ACC112 (cell line): ENCODE measurements at regions not wholly inside any gene's neighbourhood (a gene's known extent, or its start where the extent isn't known, plus 50 kb on each side); places are given as distances from the start of the nearest gene placed in this dataset.

Source experiments
- H2AFZ ChIP-seq: fragments of 200-600 bp; sonication (generic); one replicate; pipeline ENCODE4 v1.6.0; 2017; ENCODE audit warnings: antibody characterized with exemption, low read length; ENCODE audit not compliant: unreplicated experiment
- H3K27ac ChIP-seq: fragments of 200-600 bp; sonication (generic); 2 replicates; pipeline ENCODE4 v1.5.1; 2014; ENCODE audit warnings: low read depth, mild to moderate bottlenecking, antibody characterized with exemption, low read length, moderate library complexity
- H3K27me3 ChIP-seq: fragments of 200-600 bp; sonication (generic); 2 replicates; pipeline ENCODE4 v1.6.1; 2014; ENCODE audit warnings: mild to moderate bottlenecking, antibody characterized with exemption, low read length, moderate library complexity, mixed read lengths; ENCODE audit not compliant: insufficient read depth
- H3K36me3 ChIP-seq: fragments of 200-600 bp; sonication (generic); 2 replicates; pipeline ENCODE4 v1.6.1; 2016; ENCODE audit warnings: mild to moderate bottlenecking, antibody characterized with exemption, low read length, moderate library complexity, mixed read lengths; ENCODE audit not compliant: insufficient read depth
- H3K4me1 ChIP-seq: fragments of 200-600 bp; sonication (generic); one replicate; pipeline ENCODE4 v1.6.1; 2016; ENCODE audit warnings: low read length, mixed read lengths; ENCODE audit not compliant: insufficient read depth, unreplicated experiment, control insufficient read depth
- H3K4me3 ChIP-seq: fragments of 200-600 bp; sonication (generic); 2 replicates; pipeline ENCODE4 v1.5.1; 2014; ENCODE audit warnings: mild to moderate bottlenecking, low read depth, low read length
- H3K79me2 ChIP-seq: fragments of 200-600 bp; sonication (generic); one replicate; pipeline ENCODE4 v1.6.0; 2016; ENCODE audit warnings: low read length; ENCODE audit not compliant: control insufficient read depth, unreplicated experiment, insufficient read depth

DNA sequence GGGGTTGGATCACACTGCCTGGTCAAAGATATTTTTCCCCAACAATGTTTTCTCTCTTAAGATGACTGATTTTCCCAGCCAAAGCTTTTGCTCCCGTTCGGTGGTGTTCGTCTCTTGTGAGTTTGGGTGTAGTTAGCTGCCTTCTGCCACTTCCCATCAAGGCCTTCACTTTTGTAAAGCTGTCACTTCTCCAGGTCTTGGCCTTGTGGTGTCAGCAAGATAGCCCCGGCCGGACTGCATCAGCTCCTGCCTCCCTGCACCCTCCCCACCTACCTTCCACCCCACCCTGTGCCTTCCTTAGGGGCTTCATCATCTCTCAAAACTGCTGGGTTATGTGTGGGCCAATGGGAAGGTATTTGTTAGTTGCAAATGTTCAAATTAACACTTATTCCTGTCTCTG, 228.9 kb downstream of the BCL11A start:
- Histone ChIP-seq H3K27ac (no peak overlapping the region), H3K4me1 (no peaks in the 10 kb centered on the region), H2AFZ (no peak overlapping the region), H3K4me3 (no peak overlapping the region), H3K79me2 (no peaks in the 10 kb centered on the region), H3K27me3 (no peaks in the 10 kb centered on the region), H3K36me3 (no peaks in the 10 kb centered on the region)

- Histone ChIP-seq H3K36me3 (no peaks in the 10 kb centered on the region), H3K79me2 (no peaks in the 10 kb centered on the region), H3K4me1 (no peaks in the 10 kb centered on the region), H3K4me3 (no peak overlapping the region), H3K27ac (no peak overlapping the region), H3K27me3 (no peaks in the 10 kb centered on the region), H2AFZ (no peak overlapping the region)
These were observed 231.6 kb downstream of the BCL11A start for GRCh38 chr2:60321816-60322215.

DNA sequence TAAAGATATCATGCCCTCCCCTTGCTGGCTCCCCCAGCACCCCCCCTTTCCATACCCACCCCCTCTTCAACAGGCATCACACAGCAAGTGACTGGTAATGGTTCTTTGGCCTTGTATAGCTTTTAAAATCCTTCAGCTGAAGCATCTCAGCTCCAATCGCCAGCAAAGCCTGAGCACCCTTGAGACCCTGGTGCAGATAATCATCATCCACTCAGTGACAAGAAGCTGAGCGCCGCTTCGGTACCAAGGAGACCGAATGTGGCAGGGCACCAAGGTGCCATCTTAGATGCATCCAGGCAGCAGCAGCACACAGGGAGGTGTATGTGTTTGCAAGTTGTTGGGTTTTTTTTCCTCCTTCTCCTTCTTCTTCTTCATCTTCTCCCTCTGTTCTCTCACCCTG, 232.7 kb downstream of the BCL11A start:
- no peak overlapping the region for H2AFZ ChIP-seq
- H3K4me3 ChIP-seq, result no peak overlapping the region
- no peaks in the 10 kb centered on the region for H3K27me3 ChIP-seq
- H3K27ac ChIP-seq, result no peak overlapping the region
- no peaks in the 10 kb centered on the region for H3K79me2 ChIP-seq
- H3K36me3 ChIP-seq, result no peaks in the 10 kb centered on the region
- H3K4me1 ChIP-seq, result no peaks in the 10 kb centered on the region

DNA sequence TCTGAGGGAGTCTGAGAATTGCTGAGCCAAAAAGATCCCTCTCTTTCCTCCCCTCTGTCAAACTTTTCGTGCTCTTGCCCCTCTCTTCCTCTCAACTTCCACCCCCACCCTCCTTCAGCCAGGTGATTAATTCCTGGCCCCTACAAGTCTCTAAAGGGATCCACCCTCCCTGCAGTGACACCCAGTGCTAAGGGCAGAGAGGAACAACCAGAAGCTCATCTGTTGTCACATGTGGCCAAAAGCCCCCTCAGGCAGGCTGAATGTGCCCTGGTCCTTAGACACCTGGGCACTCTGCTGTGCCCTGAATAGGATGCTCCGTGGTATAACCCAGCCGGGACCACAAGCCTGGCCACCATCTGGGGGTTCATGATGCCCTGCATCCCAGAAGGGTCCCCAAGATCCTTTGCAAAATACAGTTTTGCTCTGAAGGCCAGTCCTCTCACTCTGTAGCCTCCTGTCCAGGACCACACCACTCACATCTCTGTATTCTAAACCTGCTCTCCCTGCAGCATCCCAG, 234.4 kb downstream of the BCL11A start:
- Histone ChIP-seq H2AFZ (no peak overlapping the region), H3K27ac (no peak overlapping the region), H3K4me1 (no peaks in the 10 kb centered on the region), H3K4me3 (no peak overlapping the region), H3K79me2 (no peaks in the 10 kb centered on the region), H3K36me3 (no peaks in the 10 kb centered on the region), H3K27me3 (no peaks in the 10 kb centered on the region)

DNA sequence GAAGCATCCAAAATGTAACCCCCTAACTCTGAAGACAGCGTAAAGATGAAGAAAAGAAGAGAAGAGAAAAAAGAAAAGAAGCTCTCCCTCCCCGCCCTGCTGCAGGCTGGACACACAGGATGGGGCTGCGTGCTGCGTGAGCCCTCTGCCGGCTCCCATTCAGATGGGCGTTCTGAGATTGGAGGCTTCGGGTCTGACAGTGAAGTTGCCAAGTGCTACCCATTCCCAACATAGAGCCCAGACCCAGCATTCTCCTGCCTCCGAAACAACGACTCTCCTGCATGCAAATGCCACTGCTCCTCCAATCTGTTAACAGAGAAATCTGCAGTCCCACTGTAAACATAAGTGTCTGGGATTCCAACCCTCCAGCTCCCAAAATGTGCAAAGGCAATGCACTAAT, 234.9 kb downstream of the BCL11A start:
- Histone ChIP-seq H2AFZ (no peak overlapping the region), H3K4me3 (no peak overlapping the region), H3K27me3 (no peaks in the 10 kb centered on the region), H3K27ac (no peak overlapping the region), H3K4me1 (no peaks in the 10 kb centered on the region), H3K79me2 (no peaks in the 10 kb centered on the region), H3K36me3 (no peaks in the 10 kb centered on the region)

- Histone ChIP-seq H3K27me3 (no peaks in the 10 kb centered on the region), H3K27ac (no peak overlapping the region), H3K36me3 (no peaks in the 10 kb centered on the region), H3K79me2 (no peaks in the 10 kb centered on the region), H3K4me1 (no peaks in the 10 kb centered on the region), H2AFZ (no peak overlapping the region), H3K4me3 (no peak overlapping the region)
These were observed 235.6 kb downstream of the BCL11A start for GRCh38 chr2:60317844-60318243.

DNA sequence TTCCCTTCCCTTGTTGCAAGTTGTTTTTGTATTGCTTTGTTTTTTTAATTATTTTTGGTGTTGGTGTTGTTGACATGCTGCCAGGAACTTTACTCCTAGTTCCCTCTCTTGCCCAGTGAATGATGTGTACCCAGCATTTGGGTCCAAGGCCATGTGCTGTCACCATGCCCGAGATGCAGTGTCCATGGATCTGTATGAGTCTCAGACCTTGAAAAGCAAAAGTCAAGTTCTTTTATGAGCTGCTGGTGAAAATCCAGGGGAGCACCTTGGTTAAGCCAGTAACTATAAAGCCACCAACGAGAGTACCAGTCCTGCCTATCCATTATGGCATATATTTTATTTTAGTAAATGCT, 236.4 kb downstream of the BCL11A start:
- H3K4me1 ChIP-seq, result no peaks in the 10 kb centered on the region
- no peaks in the 10 kb centered on the region for H3K27me3 ChIP-seq
- H2AFZ ChIP-seq, result no peak overlapping the region
- no peaks in the 10 kb centered on the region for H3K36me3 ChIP-seq
- H3K4me3 ChIP-seq, result no peak overlapping the region
- no peaks in the 10 kb centered on the region for H3K79me2 ChIP-seq
- no peak overlapping the region for H3K27ac ChIP-seq

DNA sequence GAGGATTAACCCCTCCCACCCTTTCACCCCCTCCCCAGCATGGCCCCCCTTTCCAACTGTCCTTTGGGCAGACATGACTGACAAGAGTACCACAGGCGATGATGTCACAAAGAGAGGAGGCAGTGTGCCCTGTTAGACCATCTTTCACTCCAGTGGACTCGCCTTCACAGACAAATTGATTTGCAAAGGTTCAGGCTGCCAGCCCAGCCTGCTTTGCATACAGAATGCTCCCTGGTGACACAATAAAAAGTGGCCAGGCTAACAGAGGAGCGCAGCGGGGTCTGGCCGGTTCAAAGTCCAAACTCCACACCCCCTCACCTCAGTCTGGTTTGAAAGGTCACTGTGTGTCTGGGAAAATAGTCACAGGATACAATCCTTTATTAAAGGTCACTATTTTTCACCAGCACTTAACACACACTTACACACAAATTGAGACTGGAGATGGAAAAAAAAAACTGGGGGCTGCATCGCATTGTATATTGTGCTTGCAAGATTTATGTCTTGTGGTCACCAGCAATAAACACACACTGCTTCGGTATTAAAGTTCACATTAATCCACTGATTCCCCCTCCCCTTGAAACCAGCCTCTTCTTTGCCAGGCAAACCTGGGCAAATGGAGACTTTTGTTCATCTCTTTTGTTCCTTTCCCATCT, 236.9 kb downstream of the BCL11A start:
- Histone ChIP-seq H3K27ac (no peak overlapping the region), H2AFZ (no peak overlapping the region), H3K79me2 (no peaks in the 10 kb centered on the region), H3K36me3 (no peaks in the 10 kb centered on the region), H3K27me3 (no peaks in the 10 kb centered on the region), H3K4me1 (no peaks in the 10 kb centered on the region), H3K4me3 (no peak overlapping the region)

- no peaks in the 10 kb centered on the region for H3K4me1 ChIP-seq
- no peaks in the 10 kb centered on the region for H3K36me3 ChIP-seq
- H2AFZ ChIP-seq, result no peak overlapping the region
- H3K4me3 ChIP-seq, result no peak overlapping the region
- H3K27me3 ChIP-seq, result no peaks in the 10 kb centered on the region
- no peak overlapping the region for H3K27ac ChIP-seq
- H3K79me2 ChIP-seq, result no peaks in the 10 kb centered on the region
These were observed 239.8 kb downstream of the BCL11A start for GRCh38 chr2:60313470-60314172.

- no peak overlapping the region for H2AFZ ChIP-seq
- no peaks in the 10 kb centered on the region for H3K36me3 ChIP-seq
- no peaks in the 10 kb centered on the region for H3K4me1 ChIP-seq
- no peak overlapping the region for H3K27ac ChIP-seq
- H3K27me3 ChIP-seq, result no peaks in the 10 kb centered on the region
- no peaks in the 10 kb centered on the region for H3K79me2 ChIP-seq
- no peak overlapping the region for H3K4me3 ChIP-seq
These were observed 240.8 kb downstream of the BCL11A start for GRCh38 chr2:60312618-60313017.

DNA sequence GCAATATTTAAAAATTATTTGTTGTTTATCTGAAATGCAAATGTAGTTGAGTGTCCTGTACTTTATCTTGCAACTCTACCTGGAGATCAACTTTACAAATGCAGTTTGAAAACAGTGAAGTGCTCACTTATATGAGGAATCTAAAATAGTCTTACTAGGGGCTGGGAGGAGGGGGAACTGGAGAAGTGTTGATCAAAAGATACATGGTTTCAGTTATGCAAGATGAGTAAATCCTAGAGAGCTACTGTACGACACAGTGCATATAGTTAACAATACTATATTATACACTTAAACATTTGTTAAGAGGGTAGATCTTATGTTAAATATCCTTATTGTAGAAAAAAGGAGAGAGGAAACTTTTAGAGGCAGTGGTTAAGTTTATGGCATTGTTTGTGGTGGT, 241.9 kb downstream of the BCL11A start:
- Histone ChIP-seq H2AFZ (no peak overlapping the region), H3K36me3 (no peaks in the 10 kb centered on the region), H3K27me3 (no peaks in the 10 kb centered on the region), H3K79me2 (no peaks in the 10 kb centered on the region), H3K4me1 (no peaks in the 10 kb centered on the region), H3K4me3 (no peak overlapping the region), H3K27ac (no peak overlapping the region)
